OCI-LY1 (cell line): ENCODE measurements at regions not wholly inside any gene's neighbourhood (a gene's known extent, or its start where the extent isn't known, plus 50 kb on each side); places are given as distances from the start of the nearest gene placed in this dataset.

Experiments
- H2AFZ ChIP-seq: fragments of 200-600 bp; sonication (generic), shearing (Covaris generic); 2 replicates; pipeline ENCODE4 v1.6.0; 2014; ENCODE audit warnings: antibody characterized with exemption, mild to moderate bottlenecking, low read length
- H3F3A ChIP-seq: fragments of 200-600 bp; sonication (generic), shearing (Covaris generic); 2 replicates; pipeline ENCODE4 v1.6.0; 2014; ENCODE audit warnings: mild to moderate bottlenecking, antibody characterized with exemption, low read length, moderate library complexity; ENCODE audit not compliant: insufficient read depth
- H3K27ac ChIP-seq: fragments of 200-600 bp; sonication (generic); 2 replicates; pipeline ENCODE4 v1.5.1; 2014; ENCODE audit warnings: low read length, mixed run types, mild to moderate bottlenecking, low read depth; ENCODE audit not compliant: poor library complexity, severe bottlenecking
- H3K27me3 ChIP-seq: fragments of 200-600 bp; sonication (generic); 2 replicates; pipeline ENCODE4 v1.6.0; 2014; ENCODE audit warnings: antibody characterized with exemption, mild to moderate bottlenecking, low read length, moderate library complexity; ENCODE audit not compliant: insufficient read depth
- H3K36me3 ChIP-seq: fragments of 200-600 bp; sonication (generic); 2 replicates; pipeline ENCODE4 v1.6.1; 2014; ENCODE audit warnings: mild to moderate bottlenecking, antibody characterized with exemption, low read length, moderate library complexity, mixed read lengths; ENCODE audit not compliant: insufficient read depth
- H3K4me1 ChIP-seq: fragments of 200-600 bp; sonication (generic); 2 replicates; pipeline ENCODE4 v1.5.1; 2014; ENCODE audit warnings: mild to moderate bottlenecking, low read length, moderate library complexity; ENCODE audit not compliant: insufficient read depth, severe bottlenecking
- H3K4me2 ChIP-seq: fragments of 200-600 bp; sonication (generic), shearing (Covaris generic); 2 replicates; pipeline ENCODE4 v1.6.1; 2014; ENCODE audit warnings: low read length
- H3K4me3 ChIP-seq: fragments of 200-600 bp; sonication (generic); 2 replicates; pipeline ENCODE4 v1.5.1; 2014; ENCODE audit warnings: low read length, low read depth, mild to moderate bottlenecking, mixed read lengths; ENCODE audit not compliant: poor library complexity, severe bottlenecking
- H3K79me2 ChIP-seq: fragments of 200-600 bp; shearing (Covaris generic); 2 replicates; pipeline ENCODE4 v1.6.1; 2016; ENCODE audit warnings: mixed run types, low read length, mixed read lengths; ENCODE audit not compliant: insufficient read depth
- H3K9ac ChIP-seq: fragments of 200-600 bp; sonication (generic), shearing (Covaris generic); 2 replicates; pipeline ENCODE4 v1.6.1; 2014; ENCODE audit warnings: mild to moderate bottlenecking, low read length, mixed read lengths
- H3K9me2 ChIP-seq: fragments of 200-600 bp; sonication (generic), shearing (Covaris generic); 2 replicates; pipeline ENCODE4 v1.6.1; 2014; ENCODE audit warnings: low read depth, mild to moderate bottlenecking, low read length, mixed read lengths
- H3K9me3 ChIP-seq: fragments of 200-600 bp; shearing (Covaris generic); 2 replicates; pipeline ENCODE4 v1.6.1; 2014; ENCODE audit warnings: low read length, mixed read lengths
- H4K20me1 ChIP-seq: fragments of 200-600 bp; sonication (generic), shearing (Covaris generic); 2 replicates; pipeline ENCODE4 v1.6.0; 2016; ENCODE audit warnings: mild to moderate bottlenecking, low read length; ENCODE audit not compliant: insufficient read depth
- CTCF ChIP-seq: fragments of 200-600 bp; sonication (generic), shearing (Covaris generic); IDR thresholded peaks from 2 replicates; pipeline ENCODE4 v1.5.1; 2017; ENCODE audit warnings: mild to moderate bottlenecking, antibody characterized with exemption, low read length, moderate library complexity, mixed read lengths
- EZH2 ChIP-seq: fragments of 200-600 bp; sonication (generic), shearing (Covaris generic); IDR thresholded peaks from 2 replicates; pipeline ENCODE4 v1.8.0; 2017; ENCODE audit warnings: borderline replicate concordance, mixed run types, mild to moderate bottlenecking, antibody characterized with exemption, low read length, moderate library complexity, mixed read lengths

- Histone ChIP-seq H3K9me2 (no peaks in the 10 kb centered on the region), H3K4me3 (no peak overlapping the region), H3K27ac (no peak overlapping the region), H3K36me3 (no peaks in the 10 kb centered on the region), H3K4me1 (no peaks in the 10 kb centered on the region), H2AFZ (no peak overlapping the region), H3K9ac (no peak overlapping the region), H3K79me2 (no peaks in the 10 kb centered on the region), H4K20me1 (no peaks in the 10 kb centered on the region), H3K4me2 (no peak overlapping the region), H3K27me3 (no peaks in the 10 kb centered on the region), H3F3A (no peaks in the 10 kb centered on the region), H3K9me3 (no peaks in the 10 kb centered on the region)
- TF ChIP-seq EZH2 (no peak), CTCF (no peak)
These were observed 216.0 kb upstream of the PELI2 start for GRCh38 chr14:55902241-55902640.

- H3K27ac ChIP-seq: no peak overlapping the region
- no peak for TF ChIP-seq CTCF
- no peak for TF ChIP-seq EZH2
- H3K79me2 ChIP-seq: no peaks in the 10 kb centered on the region
- H4K20me1 ChIP-seq: no peaks in the 10 kb centered on the region
- no peak overlapping the region for H3K4me2 ChIP-seq
- H3K36me3 ChIP-seq: no peaks in the 10 kb centered on the region
- no peaks in the 10 kb centered on the region for H3K4me1 ChIP-seq
- H3K9ac ChIP-seq: no peak overlapping the region
- H2AFZ ChIP-seq: no peak overlapping the region
- H3K9me2 ChIP-seq: no peaks in the 10 kb centered on the region
- H3K9me3 ChIP-seq: no peaks in the 10 kb centered on the region
- H3F3A ChIP-seq: no peaks in the 10 kb centered on the region
- H3K4me3 ChIP-seq: no peak overlapping the region
- no peaks in the 10 kb centered on the region for H3K27me3 ChIP-seq
These were observed 214.1 kb upstream of the PELI2 start for GRCh38 chr14:55904086-55904485.

- Histone ChIP-seq H3K4me1 (no peaks in the 10 kb centered on the region), H3F3A (no peaks in the 10 kb centered on the region), H3K36me3 (no peaks in the 10 kb centered on the region), H2AFZ (no peak overlapping the region), H3K9ac (no peak overlapping the region), H3K27me3 (peaks cover 4% of the 10 kb centered on the region; the same call in 1 of the 2 replicates), H4K20me1 (no peaks in the 10 kb centered on the region), H3K4me3 (no peak overlapping the region), H3K79me2 (no peaks in the 10 kb centered on the region), H3K9me3 (no peaks in the 10 kb centered on the region), H3K9me2 (no peaks in the 10 kb centered on the region), H3K27ac (no peak overlapping the region), H3K4me2 (no peak overlapping the region)
- TF ChIP-seq CTCF: no peak
- no peak for TF ChIP-seq EZH2
These were observed 210.1 kb upstream of the PELI2 start for GRCh38 chr14:55908106-55908505.
